IPS-18a (cell line): ENCODE measurements at regions not wholly inside any gene's neighbourhood (a gene's known extent, or its start where the extent isn't known, plus 50 kb on each side); places are given as distances from the start of the nearest gene placed in this dataset.
"Not testable (repeated sequence)": the region's sequence is repeated elsewhere in the genome, so short reads cannot be mapped to it uniquely, and the experiment has no call there.

Experiments used
- H3K27ac ChIP-seq: one replicate; pipeline ENCODE4 v1.5.1; 2013; ENCODE audit warnings: low read length
- H3K27me3 ChIP-seq: one replicate; pipeline ENCODE4 v1.6.1; 2013; ENCODE audit warnings: mild to moderate bottlenecking, low read length; ENCODE audit not compliant: control insufficient read depth, insufficient read depth
- H3K36me3 ChIP-seq: one replicate; pipeline ENCODE4 v1.6.1; 2013; ENCODE audit warnings: low read depth, low read length; ENCODE audit not compliant: control insufficient read depth
- H3K4me1 ChIP-seq: one replicate; pipeline ENCODE4 v1.6.1; 2013; ENCODE audit warnings: low read depth, low read length; ENCODE audit not compliant: control insufficient read depth
- H3K4me3 ChIP-seq: one replicate; pipeline ENCODE4 v1.5.1; 2013; ENCODE audit warnings: low read length
- H3K9ac ChIP-seq: one replicate; pipeline ENCODE4 v1.6.1; 2013; ENCODE audit warnings: mild to moderate bottlenecking, low read length, moderate library complexity
- H3K9me3 ChIP-seq: one replicate; pipeline ENCODE4 v1.6.1; 2013; ENCODE audit warnings: low read depth, low read length; ENCODE audit not compliant: control insufficient read depth

DNA sequence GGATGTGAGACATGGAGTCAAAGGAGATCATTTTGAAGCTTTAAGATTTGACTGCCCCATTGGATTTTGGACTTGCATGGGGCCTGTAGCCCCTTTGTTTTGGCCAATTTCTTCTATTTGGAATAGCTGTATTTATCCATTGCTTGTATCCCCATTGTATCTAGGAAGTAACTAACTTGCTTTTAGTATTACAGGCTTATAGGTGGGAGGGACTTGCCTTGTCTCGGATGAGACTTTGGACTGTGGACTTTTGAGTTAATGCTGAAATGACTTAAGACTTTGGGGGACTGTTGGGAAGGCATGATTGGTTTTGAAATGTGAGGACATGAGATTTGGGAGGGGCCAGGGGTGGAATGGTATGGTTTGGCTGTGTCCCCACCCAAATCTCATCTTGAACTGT lies 105.2 kb downstream of the FOXD2 start:
- H3K9ac ChIP-seq, H3K27ac ChIP-seq, H3K9me3 ChIP-seq, H3K4me1 ChIP-seq, H3K4me3 ChIP-seq, H3K36me3 ChIP-seq, H3K27me3 ChIP-seq: not testable (repeated sequence)

- Histone ChIP-seq H3K9ac (no peak overlapping the region), H3K27ac (no peak overlapping the region), H3K36me3 (no peaks in the 10 kb centered on the region), H3K4me1 (peaks cover 16% of the 10 kb centered on the region), H3K9me3 (no peaks in the 10 kb centered on the region), H3K27me3 (no peaks in the 10 kb centered on the region), H3K4me3 (no peak overlapping the region)
Measured at GRCh38 chr1:47545912-47546483, 108.2 kb downstream of the FOXD2 start.

DNA sequence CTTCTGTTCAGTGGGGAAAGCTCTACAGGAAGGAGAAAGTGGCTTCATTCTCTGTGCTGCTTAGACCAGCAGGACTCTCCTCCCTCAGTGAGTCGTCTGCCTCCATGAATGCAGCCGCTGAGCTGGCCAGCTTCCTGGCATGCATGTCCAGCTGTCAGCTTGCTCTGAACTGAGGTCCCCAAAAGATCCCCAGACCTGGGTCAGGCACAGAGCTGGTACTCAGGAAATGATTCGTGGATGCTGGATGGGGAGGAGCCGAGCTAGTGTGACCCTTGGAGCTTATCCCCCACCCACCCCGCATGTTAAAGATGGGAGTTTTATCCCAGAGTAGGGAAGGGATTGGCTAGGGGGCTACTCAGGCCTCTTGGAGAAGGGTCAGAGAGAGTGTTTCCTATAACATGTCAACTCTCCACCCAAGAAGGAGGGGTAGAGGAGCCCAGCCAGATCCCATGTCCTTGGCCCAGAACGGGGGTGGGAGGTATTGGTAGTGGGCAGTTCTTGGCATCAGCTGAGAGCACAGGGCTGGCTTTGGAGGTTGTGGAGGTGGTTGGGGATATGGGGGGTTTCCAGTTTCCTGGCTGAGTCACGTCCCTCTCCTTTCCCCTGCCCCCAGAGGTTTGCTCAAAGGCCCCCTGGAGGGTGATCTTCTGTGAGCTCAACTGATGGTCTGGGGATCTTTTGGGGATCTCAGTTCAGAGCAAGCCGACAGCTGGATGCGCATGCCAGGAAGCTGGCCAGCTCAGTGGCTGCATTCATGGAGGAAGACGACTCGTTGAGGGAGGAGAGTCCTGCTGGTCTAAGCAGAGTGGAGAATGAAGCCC lies 110.1 kb downstream of the FOXD2 start:
- Histone ChIP-seq H3K4me3 (no peak overlapping the region), H3K27ac (no peak overlapping the region), H3K9ac (no peak overlapping the region), H3K36me3 (no peaks in the 10 kb centered on the region), H3K4me1 (peaks cover 16% of the 10 kb centered on the region), H3K9me3 (no peaks in the 10 kb centered on the region), H3K27me3 (no peaks in the 10 kb centered on the region)

- Histone ChIP-seq H3K9ac (no peak overlapping the region), H3K4me3 (no peak overlapping the region), H3K9me3 (no peaks in the 10 kb centered on the region), H3K4me1 (peaks cover 16% of the 10 kb centered on the region), H3K27ac (no peak overlapping the region), H3K27me3 (no peaks in the 10 kb centered on the region), H3K36me3 (no peaks in the 10 kb centered on the region)
Measured at GRCh38 chr1:47548637-47549036, 110.8 kb downstream of the FOXD2 start.

GRCh38 chr1:47549532-47549931 lies 111.7 kb downstream of the FOXD2 start:
- no peak overlapping the region for H3K4me3 ChIP-seq
- H3K36me3 ChIP-seq = no peaks in the 10 kb centered on the region
- peaks cover 16% of the 10 kb centered on the region for H3K4me1 ChIP-seq
- H3K27me3 ChIP-seq = no peaks in the 10 kb centered on the region
- H3K27ac ChIP-seq = no peak overlapping the region
- H3K9me3 ChIP-seq = no peaks in the 10 kb centered on the region
- no peak overlapping the region for H3K9ac ChIP-seq

DNA sequence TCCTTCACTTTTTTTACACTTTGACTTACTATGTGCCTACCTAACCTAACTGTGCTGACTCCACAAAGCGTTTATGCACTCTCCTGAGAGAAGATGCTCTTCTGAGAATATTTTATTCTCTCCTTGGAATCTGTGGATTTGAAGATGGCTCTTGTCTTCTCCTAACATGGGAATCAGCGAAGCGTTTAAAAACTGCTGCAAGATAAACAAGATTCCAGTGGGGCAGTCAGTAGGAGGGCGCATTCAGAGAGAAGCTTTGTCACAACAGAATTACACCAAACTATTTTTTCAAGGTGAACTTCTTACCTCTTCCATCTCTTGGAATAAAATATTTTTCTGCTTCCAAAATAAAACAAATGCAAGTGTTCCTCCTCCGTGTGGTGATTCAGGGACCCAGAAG lies 113.1 kb downstream of the FOXD2 start:
- Histone ChIP-seq H3K27me3 (no peaks in the 10 kb centered on the region), H3K36me3 (no peaks in the 10 kb centered on the region), H3K27ac (no peak overlapping the region), H3K9ac (no peak overlapping the region), H3K9me3 (no peaks in the 10 kb centered on the region), H3K4me3 (no peak overlapping the region), H3K4me1 (peaks cover 17% of the 10 kb centered on the region)

DNA sequence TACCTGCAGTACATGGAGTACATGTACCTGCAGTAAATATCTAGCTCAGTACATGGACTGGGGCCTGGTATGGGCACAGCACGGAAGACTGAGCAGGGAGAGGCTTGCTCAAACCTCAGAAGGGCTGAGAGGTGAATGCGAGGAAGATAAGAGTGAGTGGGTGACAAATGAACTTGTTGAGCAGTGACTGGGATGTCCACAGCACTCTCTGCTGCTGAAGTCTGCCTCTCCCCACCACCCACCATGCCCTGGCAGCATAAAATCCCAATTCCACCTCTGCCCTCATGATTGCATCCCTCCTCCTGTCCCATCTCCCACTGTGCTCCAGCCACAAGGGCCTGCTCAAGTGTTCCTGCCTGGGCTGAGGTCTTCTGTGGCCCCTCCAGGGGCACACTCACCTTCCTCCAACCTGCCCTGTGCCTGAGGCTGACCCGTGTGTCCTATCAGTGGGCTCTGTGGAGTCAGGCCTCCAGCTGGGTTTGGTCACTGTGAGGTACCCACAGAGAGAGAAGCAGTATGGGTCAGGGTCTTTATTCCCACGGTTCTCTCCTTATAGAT lies 114.2 kb downstream of the FOXD2 start:
- Histone ChIP-seq H3K9me3 (no peaks in the 10 kb centered on the region), H3K27ac (no peak overlapping the region), H3K4me1 (peaks cover 20% of the 10 kb centered on the region), H3K27me3 (no peaks in the 10 kb centered on the region), H3K9ac (no peak overlapping the region), H3K36me3 (no peaks in the 10 kb centered on the region), H3K4me3 (no peak overlapping the region)

DNA sequence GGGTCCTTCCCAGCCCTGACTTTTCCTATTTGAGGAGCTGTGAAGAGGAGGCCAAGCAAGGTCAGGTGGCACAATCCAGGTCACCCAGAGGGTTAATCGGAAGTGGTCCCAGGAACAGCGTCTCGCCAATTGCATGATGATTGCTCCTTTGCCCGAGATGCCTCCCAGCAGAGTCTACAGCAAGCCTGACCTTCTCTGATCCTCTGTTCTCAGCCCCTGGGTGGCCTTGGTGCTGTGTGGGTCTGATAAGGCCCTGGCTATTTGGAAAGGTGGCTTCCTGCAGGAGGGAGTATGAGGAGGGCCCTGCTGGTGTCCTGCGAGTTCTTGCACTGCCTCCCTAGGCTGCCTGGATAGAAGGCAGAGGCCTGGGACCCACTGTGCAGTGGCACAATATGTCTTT lies 116.2 kb downstream of the FOXD2 start:
- H3K27me3 ChIP-seq = no peaks in the 10 kb centered on the region
- no peaks in the 10 kb centered on the region for H3K36me3 ChIP-seq
- no peak overlapping the region for H3K4me3 ChIP-seq
- peaks cover 4% of the 10 kb centered on the region for H3K4me1 ChIP-seq
- no peaks in the 10 kb centered on the region for H3K9me3 ChIP-seq
- H3K9ac ChIP-seq = no peak overlapping the region
- no peak overlapping the region for H3K27ac ChIP-seq

GRCh38 chr1:47554901-47555300 lies 117.1 kb downstream of the FOXD2 start:
- H3K4me3 ChIP-seq = no peak overlapping the region
- H3K9me3 ChIP-seq = no peaks in the 10 kb centered on the region
- H3K36me3 ChIP-seq = no peaks in the 10 kb centered on the region
- peaks cover 4% of the 10 kb centered on the region for H3K4me1 ChIP-seq
- H3K9ac ChIP-seq = no peak overlapping the region
- no peaks in the 10 kb centered on the region for H3K27me3 ChIP-seq
- no peak overlapping the region for H3K27ac ChIP-seq

DNA sequence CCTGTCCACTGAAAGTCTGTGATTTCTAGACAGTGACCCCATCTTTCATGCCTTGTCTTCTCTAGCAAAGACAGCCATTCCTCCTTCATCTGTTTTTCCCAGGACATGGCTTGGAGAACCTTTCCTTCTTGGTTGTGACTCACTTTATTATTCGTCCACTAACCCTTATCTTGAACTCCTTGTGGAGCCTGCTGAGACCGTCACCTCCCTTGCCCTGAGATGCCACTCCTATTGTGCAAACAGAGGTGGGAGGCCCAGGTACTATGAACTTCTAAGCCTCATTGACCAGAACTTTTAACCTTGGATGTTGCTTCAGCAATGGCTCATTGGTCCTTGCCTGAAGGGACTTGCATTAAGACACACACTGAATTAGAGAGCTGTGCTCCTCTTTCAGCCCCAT lies 117.5 kb downstream of the FOXD2 start:
- no peaks in the 10 kb centered on the region for H3K27me3 ChIP-seq
- H3K4me1 ChIP-seq = peaks cover 4% of the 10 kb centered on the region
- no peaks in the 10 kb centered on the region for H3K9me3 ChIP-seq
- no peak overlapping the region for H3K9ac ChIP-seq
- H3K4me3 ChIP-seq = no peak overlapping the region
- H3K27ac ChIP-seq = no peak overlapping the region
- H3K36me3 ChIP-seq = no peaks in the 10 kb centered on the region

GRCh38 chr1:47555841-47556560 lies 118.2 kb downstream of the FOXD2 start:
- H3K4me1 ChIP-seq = peaks cover 4% of the 10 kb centered on the region
- H3K9me3 ChIP-seq = no peaks in the 10 kb centered on the region

More at GRCh38 chr1:47555841-47556560, 118.2 kb downstream of the FOXD2 start:
- no peaks in the 10 kb centered on the region for H3K36me3 ChIP-seq
- H3K9ac ChIP-seq = no peak overlapping the region
- H3K27ac ChIP-seq = no peak overlapping the region
- H3K4me3 ChIP-seq = no peak overlapping the region
- H3K27me3 ChIP-seq = no peaks in the 10 kb centered on the region
